ENCODE measurements at regions not wholly inside any gene's neighbourhood (a gene's known extent, or its start where the extent isn't known, plus 50 kb on each side); places are given as distances from the start of the nearest gene placed in this dataset.

DNA sequence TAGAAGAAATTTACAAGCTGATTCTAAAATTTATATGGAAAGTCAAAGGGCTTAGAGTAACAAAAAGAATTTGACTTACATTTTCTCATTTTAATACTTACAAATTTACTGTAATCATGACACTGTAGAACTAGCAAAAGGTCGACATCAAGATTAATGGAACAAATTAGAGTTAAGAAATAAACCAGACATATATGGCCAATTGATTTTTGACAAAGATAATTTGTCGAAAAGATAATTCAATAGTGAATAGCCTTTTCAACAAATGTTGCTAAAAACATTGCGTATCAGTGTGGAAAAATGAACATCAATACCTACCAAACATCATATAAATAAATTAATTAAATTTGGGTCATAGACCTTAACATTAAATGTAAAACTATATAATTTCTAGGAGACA lies 955.5 kb upstream of the AUTS2 start:
- H3K4me1 ChIP-seq: no peaks in the 10 kb centered on the region
- intact Hi-C loops (cut with DNase I): no loop called here
- H3K4me3 ChIP-seq: no peak overlapping the region
- no peaks in the 10 kb centered on the region for H3K27me3 ChIP-seq
- H3K9me3 ChIP-seq: no peaks in the 10 kb centered on the region
- no peak for DNase-seq
- no peaks in the 10 kb centered on the region for H3K36me3 ChIP-seq
- no peak for ATAC-seq
- WGBS (ENCODE audit: insufficient coverage, low coverage, low lambda C conversion rate, missing lambda C conversion rate): 72% methylated on average over 3 of the region's 3 CpGs
- TF ChIP-seq, protein P1, sequence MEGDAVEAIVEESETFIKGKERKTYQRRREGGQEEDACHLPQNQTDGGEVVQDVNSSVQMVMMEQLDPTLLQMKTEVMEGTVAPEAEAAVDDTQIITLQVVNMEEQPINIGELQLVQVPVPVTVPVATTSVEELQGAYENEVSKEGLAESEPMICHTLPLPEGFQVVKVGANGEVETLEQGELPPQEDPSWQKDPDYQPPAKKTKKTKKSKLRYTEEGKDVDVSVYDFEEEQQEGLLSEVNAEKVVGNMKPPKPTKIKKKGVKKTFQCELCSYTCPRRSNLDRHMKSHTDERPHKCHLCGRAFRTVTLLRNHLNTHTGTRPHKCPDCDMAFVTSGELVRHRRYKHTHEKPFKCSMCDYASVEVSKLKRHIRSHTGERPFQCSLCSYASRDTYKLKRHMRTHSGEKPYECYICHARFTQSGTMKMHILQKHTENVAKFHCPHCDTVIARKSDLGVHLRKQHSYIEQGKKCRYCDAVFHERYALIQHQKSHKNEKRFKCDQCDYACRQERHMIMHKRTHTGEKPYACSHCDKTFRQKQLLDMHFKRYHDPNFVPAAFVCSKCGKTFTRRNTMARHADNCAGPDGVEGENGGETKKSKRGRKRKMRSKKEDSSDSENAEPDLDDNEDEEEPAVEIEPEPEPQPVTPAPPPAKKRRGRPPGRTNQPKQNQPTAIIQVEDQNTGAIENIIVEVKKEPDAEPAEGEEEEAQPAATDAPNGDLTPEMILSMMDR (IDR thresholded peaks at IDR 0.05): no peak
- TF ChIP-seq POLR2A (IDR thresholded peaks at IDR 0.05): no peak
- no peak overlapping the region for H3K27ac ChIP-seq

DNA sequence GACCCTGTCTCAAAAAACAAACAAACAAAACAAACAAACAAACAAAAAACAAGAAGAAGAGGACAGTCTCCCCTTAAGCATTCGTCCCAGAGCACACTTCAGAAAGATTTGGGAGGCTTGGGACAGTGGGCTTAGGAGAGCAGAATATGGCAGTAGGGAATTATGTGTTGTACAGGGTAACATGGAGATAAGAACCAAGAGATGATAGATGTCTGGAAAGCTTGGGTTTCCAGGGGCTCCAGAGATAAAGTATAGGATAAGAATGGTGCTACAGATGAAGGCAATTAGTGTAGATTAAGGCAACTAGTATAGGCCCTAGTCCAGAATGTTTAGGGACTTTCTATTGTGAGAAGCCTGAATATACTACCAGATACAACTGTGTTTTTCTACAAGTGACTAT lies 934.9 kb upstream of the AUTS2 start:
- WGBS (ENCODE audit: insufficient coverage, low coverage, low lambda C conversion rate, missing lambda C conversion rate): 70% methylated on average over 1 of the region's 1 CpG
- DNase-seq (no peak), ATAC-seq (no peak)
- H3K27me3 ChIP-seq: no peaks in the 10 kb centered on the region
- H3K4me3 ChIP-seq: no peak overlapping the region
- no peaks in the 10 kb centered on the region for H3K9me3 ChIP-seq
- TF ChIP-seq POLR2A (IDR thresholded peaks at IDR 0.05): no peak
- TF ChIP-seq, protein P1 (IDR thresholded peaks at IDR 0.05): no peak
- H3K4me1 ChIP-seq: no peaks in the 10 kb centered on the region
- no peak overlapping the region for H3K27ac ChIP-seq
- no peaks in the 10 kb centered on the region for H3K36me3 ChIP-seq
- intact Hi-C loops (cut with DNase I): no loop called here

DNA sequence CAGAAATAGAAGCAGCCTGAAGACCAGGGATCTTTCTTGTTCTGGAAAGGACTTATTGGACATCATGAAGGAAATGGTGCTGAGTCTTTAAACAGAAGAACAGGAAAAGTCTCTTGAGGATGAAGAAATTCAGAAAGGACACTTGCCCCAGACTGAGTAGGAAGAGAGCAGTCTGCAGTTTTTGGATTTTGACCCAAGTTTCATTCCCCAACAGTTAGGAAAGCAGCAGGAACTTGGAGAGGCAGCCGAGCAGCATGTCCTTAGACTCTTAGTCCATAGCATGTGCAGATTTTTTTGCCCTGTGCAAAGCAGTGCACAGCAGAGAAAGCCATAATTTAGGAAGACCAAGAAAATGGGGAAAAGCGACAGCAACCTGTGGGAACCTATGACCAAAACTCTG lies 927.2 kb upstream of the AUTS2 start:
- Histone ChIP-seq H3K27ac (no peak overlapping the region), H3K36me3 (no peaks in the 10 kb centered on the region), H3K4me1 (no peaks in the 10 kb centered on the region), H3K9me3 (no peaks in the 10 kb centered on the region), H3K4me3 (no peak overlapping the region), H3K27me3 (no peaks in the 10 kb centered on the region)
- 67% methylated on average over 2 of the region's 2 CpGs for WGBS (ENCODE audit: insufficient coverage, low coverage, low lambda C conversion rate, missing lambda C conversion rate)
- ATAC-seq (no peak), DNase-seq (no peak)
- TF ChIP-seq, protein P1 (IDR thresholded peaks at IDR 0.05): no peak
- no peak for TF ChIP-seq POLR2A (IDR thresholded peaks at IDR 0.05)
- intact Hi-C loops (cut with DNase I): no loop called here

DNA sequence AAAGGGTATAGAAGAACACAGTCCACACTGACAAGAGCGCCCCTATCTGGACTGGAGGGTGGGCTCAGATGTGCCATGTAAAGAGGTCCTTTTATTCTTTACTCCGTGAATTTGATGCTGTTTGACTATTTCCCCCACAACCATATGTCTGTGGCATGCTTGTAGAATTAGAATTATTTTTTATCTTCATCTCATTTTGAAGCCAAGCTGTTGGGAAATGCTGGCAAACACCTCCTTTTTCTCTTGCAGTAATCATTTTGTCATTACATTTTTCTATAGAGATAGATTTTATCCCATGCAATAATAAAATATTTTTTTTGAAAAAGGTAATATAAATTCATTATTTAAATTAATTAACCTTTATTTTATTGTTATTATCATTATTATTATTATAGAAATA lies 926.6 kb upstream of the AUTS2 start:
- no peaks in the 10 kb centered on the region for H3K4me1 ChIP-seq
- H3K9me3 ChIP-seq: no peaks in the 10 kb centered on the region
- H3K27me3 ChIP-seq: no peaks in the 10 kb centered on the region
- ATAC-seq (no peak), DNase-seq (no peak)
- no peak for TF ChIP-seq POLR2A (IDR thresholded peaks at IDR 0.05)
- TF ChIP-seq, protein P1 (IDR thresholded peaks at IDR 0.05): no peak
- H3K36me3 ChIP-seq: no peaks in the 10 kb centered on the region
- intact Hi-C loops (cut with DNase I): no loop called here
- no peak overlapping the region for H3K27ac ChIP-seq
- 75% methylated on average over 1 of the region's 2 CpGs for WGBS (ENCODE audit: insufficient coverage, low coverage, low lambda C conversion rate, missing lambda C conversion rate)
- no peak overlapping the region for H3K4me3 ChIP-seq

DNA sequence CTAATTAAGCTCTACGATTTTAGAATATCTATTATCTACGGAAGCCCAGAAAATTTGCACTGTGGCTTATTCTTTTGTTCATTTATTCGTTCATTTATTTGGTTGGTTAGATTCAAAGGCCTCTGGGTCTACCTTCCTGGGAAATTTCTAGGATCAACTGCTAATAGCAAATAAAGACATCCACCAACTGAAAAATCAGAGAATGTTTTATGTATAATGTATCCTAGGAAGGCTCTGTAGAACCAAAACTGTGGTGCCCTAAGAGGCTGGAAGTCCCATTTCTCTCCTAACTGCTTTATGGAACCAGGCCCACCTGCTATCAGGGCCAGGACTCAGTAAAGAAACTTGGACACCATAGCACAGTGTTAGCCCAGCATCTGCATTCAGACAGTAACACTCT lies 923.4 kb upstream of the AUTS2 start:
- no peaks in the 10 kb centered on the region for H3K27me3 ChIP-seq
- no peak for ATAC-seq
- 79% methylated on average over 3 of the region's 3 CpGs for WGBS (ENCODE audit: insufficient coverage, low coverage, low lambda C conversion rate, missing lambda C conversion rate)
- intact Hi-C loops (cut with DNase I): no loop called here
- H3K4me1 ChIP-seq: no peaks in the 10 kb centered on the region
- H3K27ac ChIP-seq: no peak overlapping the region
- H3K36me3 ChIP-seq: no peaks in the 10 kb centered on the region
- H3K4me3 ChIP-seq: no peak overlapping the region
- H3K9me3 ChIP-seq: no peaks in the 10 kb centered on the region
- DNase-seq: no peak
- TF ChIP-seq, protein P1 (IDR thresholded peaks at IDR 0.05): no peak
- no peak for TF ChIP-seq POLR2A (IDR thresholded peaks at IDR 0.05)
